CD4-positive, alpha-beta T cell (primary cell): ENCODE measurements at regions not wholly inside any gene's neighbourhood (a gene's known extent, or its start where the extent isn't known, plus 50 kb on each side); places are given as distances from the start of the nearest gene placed in this dataset.

ENCODE experiments used
- ATAC-seq: fragments of 200-7000 bp; cut with Tn5 transposase; one replicate; pipeline ENCODE4 v1.10.0; 2022; ENCODE audit warnings: mild to moderate bottlenecking; ENCODE audit not compliant: poor library complexity
- CTCF ChIA-PET: fragments of 350-600 bp; sonication (Branson Sonifier 250); formaldehyde crosslinking; loops from one replicate; lab custom pipeline; 2021; ENCODE audit warnings: antibody characterized with exemption, inconsistent platforms; lab: Charles Lee
- POLR2A ChIA-PET: fragments of 350-600 bp; sonication (Branson Sonifier 250); formaldehyde crosslinking; loops from one replicate; lab custom pipeline; 2021; ENCODE audit warnings: antibody characterized with exemption, inconsistent platforms; lab: Charles Lee
- DNase-seq, 14 experiments: peaks; one replicate each; pipeline ENCODE4 v3.0.0-alpha.2; 2013 to 2020; ENCODE audit warnings: mixed read lengths in 2 of 14
- H3K27ac ChIP-seq, 2 donors: one replicate each; pipeline versions ENCODE4 v1.5.1 to v1.7.0; 2013; ENCODE audit warnings: low read length in 2 of 2, low read depth in 1 of 2, mild to moderate bottlenecking in 1 of 2
- H3K27me3 ChIP-seq, 2 experiments: 1 replicate in 1 of 2; 2 replicates in 1 of 2; pipeline versions ENCODE4 v1.6.1 to v1.7.0; 2013; ENCODE audit warnings: low read length in 2 of 2, control low read depth in 1 of 2, mild to moderate bottlenecking in 1 of 2, moderate library complexity in 1 of 2; ENCODE audit not compliant: insufficient read depth in 2 of 2, control insufficient read depth in 1 of 2
- H3K36me3 ChIP-seq: one replicate; pipeline ENCODE4 v1.6.1; 2013; ENCODE audit warnings: low read length, control low read depth; ENCODE audit not compliant: insufficient read depth
- H3K4me1 ChIP-seq: one replicate; pipeline ENCODE4 v1.6.1; 2013; ENCODE audit warnings: low read length, control low read depth; ENCODE audit not compliant: insufficient read depth
- H3K4me3 ChIP-seq: one replicate; pipeline ENCODE4 v1.5.1; 2013; ENCODE audit warnings: mild to moderate bottlenecking, low read length, moderate library complexity
- H3K9me3 ChIP-seq, 2 experiments: 1 replicate in 1 of 2; 2 replicates in 1 of 2; pipeline versions ENCODE4 v1.6.1 to v1.7.0; 2013; ENCODE audit warnings: low read length in 2 of 2, mild to moderate bottlenecking in 2 of 2, control low read depth in 1 of 2, moderate library complexity in 1 of 2; ENCODE audit not compliant: control insufficient read depth in 1 of 2, insufficient read depth in 1 of 2
- H3K27ac Mint-ChIP-seq: one replicate; pipeline ENCODE4 v1.8.0; 2020; ENCODE audit warnings: mixed read lengths
- H3K27me3 Mint-ChIP-seq: one replicate; pipeline ENCODE4 v1.8.0; 2021; ENCODE audit warnings: mixed read lengths
- H3K36me3 Mint-ChIP-seq: one replicate; pipeline ENCODE4 v1.8.0; 2021; ENCODE audit warnings: low read depth, mixed read lengths
- H3K4me1 Mint-ChIP-seq: one replicate; pipeline ENCODE4 v1.8.0; 2021; ENCODE audit warnings: low read depth, mixed read lengths
- H3K4me3 Mint-ChIP-seq: one replicate; pipeline ENCODE4 v1.8.0; 2020; ENCODE audit warnings: mild to moderate bottlenecking, mixed read lengths
- H3K9me3 Mint-ChIP-seq: one replicate; pipeline ENCODE4 v1.8.0; 2020; ENCODE audit warnings: mixed read lengths
- CTCF ChIP-seq: fragments of 200-600 bp; IDR thresholded peaks from one replicate; pipeline ENCODE4 v1.8.0; 2022; ENCODE audit warnings: antibody characterized with exemption, mild to moderate bottlenecking
- intact Hi-C, 2 experiments: fragments of 100-400 bp; cut with DNase I in 1 of 2; cut with micrococcal nuclease in 1 of 2; formaldehyde crosslinking; loops; one replicate each; pipeline versions ENCODE4 v1.15.1 to v1.9.0; 2023 to 2025; cut with DNase I, micrococcal nuclease

GRCh38 chr2:175559613-175560012, 378.1 kb upstream of the ATP5MC3 start:
- Histone ChIP-seq H3K36me3 (no peaks in the 10 kb centered on the region), H3K4me3 (no peak overlapping the region), H3K9me3 (no peaks in the 10 kb centered on the region), H3K4me1 (no peaks in the 10 kb centered on the region), H3K27ac (no peak overlapping the region), H3K27me3 (peaks cover 5% of the 10 kb centered on the region in 2 experiments)
- DNase-seq (no peak), ATAC-seq (no peak)
- peaks cover 13% of the 10 kb centered on the region for H3K27me3 Mint-ChIP-seq
- H3K4me1 Mint-ChIP-seq: no peaks in the 10 kb centered on the region
- H3K4me3 Mint-ChIP-seq: no peak overlapping the region
- no peak overlapping the region for H3K27ac Mint-ChIP-seq
- ChIA-PET POLR2A (no interaction called here), CTCF (no interaction called here)
- no peak for TF ChIP-seq CTCF
- no peaks in the 10 kb centered on the region for H3K36me3 Mint-ChIP-seq
- intact Hi-C loops: no loop called here
- H3K9me3 Mint-ChIP-seq: no peaks in the 10 kb centered on the region

GRCh38 chr2:175557810-175558377, 376.4 kb upstream of the ATP5MC3 start:
- Histone ChIP-seq H3K27ac (no peak overlapping the region), H3K36me3 (no peaks in the 10 kb centered on the region), H3K4me3 (no peak overlapping the region), H3K9me3 (no peaks in the 10 kb centered on the region), H3K27me3 (peaks cover 5% of the 10 kb centered on the region in 2 experiments), H3K4me1 (no peaks in the 10 kb centered on the region)
- Mint-ChIP-seq H3K27ac (no peak overlapping the region), H3K27me3 (peaks cover 14% of the 10 kb centered on the region), H3K9me3 (no peaks in the 10 kb centered on the region), H3K4me3 (no peak overlapping the region), H3K4me1 (no peaks in the 10 kb centered on the region), H3K36me3 (no peaks in the 10 kb centered on the region)
- TF ChIP-seq CTCF: no peak
- ChIA-PET POLR2A (no interaction called here), CTCF (no interaction called here)
- DNase-seq (no peak), ATAC-seq (no peak)
- intact Hi-C loops: no loop called here

- intact Hi-C loops: no loop called here
- H3K27me3 Mint-ChIP-seq: peaks cover 26% of the 10 kb centered on the region
- TF ChIP-seq CTCF: no peak
Observed at GRCh38 chr2:175553910-175554309, 372.4 kb upstream of the ATP5MC3 start.

More at GRCh38 chr2:175553910-175554309, 372.4 kb upstream of the ATP5MC3 start:
- H3K9me3 Mint-ChIP-seq: no peaks in the 10 kb centered on the region
- Histone ChIP-seq H3K4me1 (no peaks in the 10 kb centered on the region), H3K4me3 (no peak overlapping the region), H3K27ac (no peak overlapping the region), H3K9me3 (no peaks in the 10 kb centered on the region), H3K36me3 (no peaks in the 10 kb centered on the region), H3K27me3 (peaks cover 5% of the 10 kb centered on the region in 2 experiments)
- H3K36me3 Mint-ChIP-seq: no peaks in the 10 kb centered on the region
- H3K27ac Mint-ChIP-seq: no peak overlapping the region
- DNase-seq: no peak
- H3K4me1 Mint-ChIP-seq: no peaks in the 10 kb centered on the region
- ChIA-PET CTCF (no interaction called here), POLR2A (no interaction called here)
- ATAC-seq: no peak
- no peak overlapping the region for H3K4me3 Mint-ChIP-seq
